Central memory CD8-positive, alpha-beta T cell (primary cell): ENCODE measurements at regions not wholly inside any gene's neighbourhood (a gene's known extent, or its start where the extent isn't known, plus 50 kb on each side); places are given as distances from the start of the nearest gene placed in this dataset.
"Not testable (repeated sequence)": the region's sequence is repeated elsewhere in the genome, so short reads cannot be mapped to it uniquely, and the experiment has no call there.

Experiments used
- ATAC-seq: fragments of 150-1000 bp; cut with Tn5 transposase; replicated peaks from 2 replicates; pipeline ENCODE4 v1.10.0; 2022; ENCODE audit warnings: mild to moderate bottlenecking, moderate FRiP score, moderate number of reproducible peaks; ENCODE audit not compliant: poor library complexity, severe bottlenecking; ENCODE audit errors: extremely low read depth
- DNase-seq, 2 donors: peaks; one replicate each; pipeline ENCODE4 v3.0.0; 2021; ENCODE audit warnings: low spot score in 2 of 2
- H3K27ac Mint-ChIP-seq: one replicate; pipeline ENCODE4 v1.8.0; 2022; ENCODE audit warnings: low read depth, mild to moderate bottlenecking, moderate library complexity, mixed read lengths
- H3K27me3 Mint-ChIP-seq: one replicate; pipeline ENCODE4 v1.8.0; 2022; ENCODE audit warnings: mixed read lengths
- H3K36me3 Mint-ChIP-seq: one replicate; pipeline ENCODE4 v1.8.0; 2022; ENCODE audit warnings: mild to moderate bottlenecking, moderate library complexity, mixed read lengths; ENCODE audit not compliant: insufficient read depth
- H3K4me1 Mint-ChIP-seq: one replicate; pipeline ENCODE4 v1.8.0; 2022; ENCODE audit warnings: mixed read lengths
- H3K4me3 Mint-ChIP-seq: one replicate; pipeline ENCODE4 v1.8.0; 2022; ENCODE audit warnings: mild to moderate bottlenecking, moderate library complexity, mixed read lengths
- H3K9me3 Mint-ChIP-seq: one replicate; pipeline ENCODE4 v1.8.0; 2022; ENCODE audit warnings: mixed read lengths

- Mint-ChIP-seq H3K9me3 (no peaks in the 10 kb centered on the region), H3K27me3 (no peaks in the 10 kb centered on the region), H3K36me3 (no peaks in the 10 kb centered on the region), H3K4me3 (no peak overlapping the region), H3K4me1 (no peaks in the 10 kb centered on the region), H3K27ac (no peak overlapping the region)
- no peak for DNase-seq
- no peak for ATAC-seq
Measured at GRCh38 chr12:59382282-59383078, 213.3 kb upstream of the SLC16A7 start.

GRCh38 chr12:59381106-59381505 lies 214.7 kb upstream of the SLC16A7 start:
- no peak for DNase-seq
- H3K4me3 Mint-ChIP-seq, result no peak overlapping the region
- H3K4me1 Mint-ChIP-seq, result no peaks in the 10 kb centered on the region
- H3K27ac Mint-ChIP-seq, result no peak overlapping the region
- H3K9me3 Mint-ChIP-seq, result no peaks in the 10 kb centered on the region
- H3K27me3 Mint-ChIP-seq, result no peaks in the 10 kb centered on the region
- ATAC-seq, result no peak
- no peaks in the 10 kb centered on the region for H3K36me3 Mint-ChIP-seq

GRCh38 chr12:59375633-59376032 lies 220.2 kb upstream of the SLC16A7 start:
- no peaks in the 10 kb centered on the region for H3K27me3 Mint-ChIP-seq
- no peaks in the 10 kb centered on the region for H3K4me1 Mint-ChIP-seq
- DNase-seq (no peak), ATAC-seq (no peak)
- H3K9me3 Mint-ChIP-seq, result no peaks in the 10 kb centered on the region
- H3K4me3 Mint-ChIP-seq, result no peak overlapping the region
- H3K27ac Mint-ChIP-seq, result no peak overlapping the region
- H3K36me3 Mint-ChIP-seq, result no peaks in the 10 kb centered on the region

GRCh38 chr12:59374783-59375182 lies 221.0 kb upstream of the SLC16A7 start:
- Mint-ChIP-seq H3K9me3 (no peaks in the 10 kb centered on the region), H3K36me3 (no peaks in the 10 kb centered on the region), H3K4me3 (no peak overlapping the region), H3K4me1 (no peaks in the 10 kb centered on the region), H3K27me3 (no peaks in the 10 kb centered on the region), H3K27ac (no peak overlapping the region)
- no peak for ATAC-seq
- no peak for DNase-seq

- H3K36me3 Mint-ChIP-seq, result no peaks in the 10 kb centered on the region
- no peaks in the 10 kb centered on the region for H3K9me3 Mint-ChIP-seq
- no peaks in the 10 kb centered on the region for H3K27me3 Mint-ChIP-seq
- no peaks in the 10 kb centered on the region for H3K4me1 Mint-ChIP-seq
- no peak for ATAC-seq
- no peak overlapping the region for H3K27ac Mint-ChIP-seq
- DNase-seq, result no peak
- H3K4me3 Mint-ChIP-seq, result no peak overlapping the region
Measured at GRCh38 chr12:59372956-59373355, 222.9 kb upstream of the SLC16A7 start.

- H3K27ac Mint-ChIP-seq, result no peak overlapping the region
- no peaks in the 10 kb centered on the region for H3K27me3 Mint-ChIP-seq
- H3K36me3 Mint-ChIP-seq, result no peaks in the 10 kb centered on the region
- no peaks in the 10 kb centered on the region for H3K4me1 Mint-ChIP-seq
- no peak for ATAC-seq
- DNase-seq, result no peak
- H3K9me3 Mint-ChIP-seq, result no peaks in the 10 kb centered on the region
- no peak overlapping the region for H3K4me3 Mint-ChIP-seq
Measured at GRCh38 chr12:59370933-59371332, 224.9 kb upstream of the SLC16A7 start.

- no peaks in the 10 kb centered on the region for H3K9me3 Mint-ChIP-seq
- no peak for ATAC-seq
- no peak for DNase-seq
Measured at GRCh38 chr12:59365133-59365532, 230.7 kb upstream of the SLC16A7 start.

GRCh38 chr12:59357811-59358210 lies 238.0 kb upstream of the SLC16A7 start:
- Mint-ChIP-seq H3K36me3 (no peaks in the 10 kb centered on the region), H3K4me1 (no peaks in the 10 kb centered on the region), H3K27ac (no peak overlapping the region), H3K4me3 (no peak overlapping the region), H3K27me3 (peaks cover 7% of the 10 kb centered on the region), H3K9me3 (no peaks in the 10 kb centered on the region)
- ATAC-seq, result no peak
- DNase-seq, result no peak

More at GRCh38 chr12:59365133-59365532, 230.7 kb upstream of the SLC16A7 start:
- H3K36me3 Mint-ChIP-seq, result no peaks in the 10 kb centered on the region
- no peak overlapping the region for H3K4me3 Mint-ChIP-seq
- H3K27me3 Mint-ChIP-seq, result no peaks in the 10 kb centered on the region
- no peaks in the 10 kb centered on the region for H3K4me1 Mint-ChIP-seq
- no peak overlapping the region for H3K27ac Mint-ChIP-seq

- H3K27ac Mint-ChIP-seq, H3K27me3 Mint-ChIP-seq, DNase-seq, H3K4me3 Mint-ChIP-seq, H3K36me3 Mint-ChIP-seq, ATAC-seq, H3K4me1 Mint-ChIP-seq: not testable (repeated sequence)
- H3K9me3 Mint-ChIP-seq, result peaks cover 12% of the 10 kb centered on the region
Measured at GRCh38 chr12:59346248-59346647, 249.6 kb upstream of the SLC16A7 start.

GRCh38 chr12:59345406-59345805 lies 250.4 kb upstream of the SLC16A7 start:
- Mint-ChIP-seq H3K27ac (no peak overlapping the region), H3K9me3 (peaks cover 20% of the 10 kb centered on the region)

GRCh38 chr12:59344224-59344623 lies 251.6 kb upstream of the SLC16A7 start:
- no peak overlapping the region for H3K27ac Mint-ChIP-seq
- no peaks in the 10 kb centered on the region for H3K36me3 Mint-ChIP-seq
- no peak overlapping the region for H3K4me3 Mint-ChIP-seq
- H3K9me3 Mint-ChIP-seq, result peaks cover 24% of the 10 kb centered on the region
- H3K27me3 Mint-ChIP-seq, result no peaks in the 10 kb centered on the region
- ATAC-seq (no peak), DNase-seq (no peak)
- no peaks in the 10 kb centered on the region for H3K4me1 Mint-ChIP-seq

More at GRCh38 chr12:59345406-59345805, 250.4 kb upstream of the SLC16A7 start:
- no peaks in the 10 kb centered on the region for H3K27me3 Mint-ChIP-seq
- no peaks in the 10 kb centered on the region for H3K4me1 Mint-ChIP-seq
- no peak for DNase-seq
- H3K4me3 Mint-ChIP-seq, result no peak overlapping the region
- no peak for ATAC-seq
- no peaks in the 10 kb centered on the region for H3K36me3 Mint-ChIP-seq

GRCh38 chr12:59329462-59329861 lies 266.4 kb upstream of the SLC16A7 start:
- Mint-ChIP-seq H3K4me1 (no peaks in the 10 kb centered on the region), H3K27ac (no peak overlapping the region), H3K4me3 (no peak overlapping the region), H3K9me3 (no peaks in the 10 kb centered on the region), H3K36me3 (no peaks in the 10 kb centered on the region), H3K27me3 (no peaks in the 10 kb centered on the region)
- ATAC-seq (no peak), DNase-seq (no peak)

GRCh38 chr12:59328395-59329075 lies 267.3 kb upstream of the SLC16A7 start:
- not testable (repeated sequence) for H3K4me1 Mint-ChIP-seq, H3K9me3 Mint-ChIP-seq, H3K36me3 Mint-ChIP-seq, ATAC-seq, DNase-seq, H3K27ac Mint-ChIP-seq, H3K27me3 Mint-ChIP-seq, H3K4me3 Mint-ChIP-seq
